NT2/D1 (cell line): ENCODE measurements at regions not wholly inside any gene's neighbourhood (a gene's known extent, or its start where the extent isn't known, plus 50 kb on each side); places are given as distances from the start of the nearest gene placed in this dataset.

ENCODE experiments used
- DNase-seq: peaks from one replicate; pipeline ENCODE4 v3.0.0-alpha.2; 2011; ENCODE audit warnings: low read depth, low spot score
- H3K27me3 ChIP-seq: 2 replicates; pipeline ENCODE4 v1.6.0; 2011; ENCODE audit warnings: mild to moderate bottlenecking; ENCODE audit not compliant: insufficient read length, insufficient read depth
- H3K36me3 ChIP-seq: 2 replicates; pipeline ENCODE4 v1.6.1; 2011; ENCODE audit warnings: mild to moderate bottlenecking, low read length, mixed read lengths; ENCODE audit not compliant: insufficient read depth, insufficient read length
- H3K4me1 ChIP-seq: 2 replicates; pipeline ENCODE4 v1.5.1; 2011; ENCODE audit not compliant: insufficient read depth, insufficient read length
- H3K4me3 ChIP-seq: 2 replicates; pipeline ENCODE4 v1.5.1; 2011; ENCODE audit warnings: low read depth; ENCODE audit not compliant: insufficient read length
- H3K9ac ChIP-seq: 2 replicates; pipeline ENCODE4 v1.6.0; 2011; ENCODE audit warnings: low read depth; ENCODE audit not compliant: insufficient read length
- H3K9me3 ChIP-seq: 2 replicates; pipeline ENCODE4 v1.5.1; 2011; ENCODE audit warnings: mild to moderate bottlenecking, low read length; ENCODE audit not compliant: insufficient read depth
- SUZ12 ChIP-seq: IDR thresholded peaks from 2 replicates; pipeline ENCODE4 v1.6.1; 2011; ENCODE audit not compliant: insufficient read length, insufficient read depth; ENCODE audit errors: extremely low read depth
- YY1 ChIP-seq: IDR thresholded peaks from 2 replicates; pipeline ENCODE4 v1.6.1; 2011; ENCODE audit not compliant: insufficient read length, insufficient read depth
- ZNF274 ChIP-seq: IDR thresholded peaks from 2 replicates; pipeline ENCODE4 v1.6.1; 2011; ENCODE audit warnings: mild to moderate bottlenecking, low read depth, low read length

DNA sequence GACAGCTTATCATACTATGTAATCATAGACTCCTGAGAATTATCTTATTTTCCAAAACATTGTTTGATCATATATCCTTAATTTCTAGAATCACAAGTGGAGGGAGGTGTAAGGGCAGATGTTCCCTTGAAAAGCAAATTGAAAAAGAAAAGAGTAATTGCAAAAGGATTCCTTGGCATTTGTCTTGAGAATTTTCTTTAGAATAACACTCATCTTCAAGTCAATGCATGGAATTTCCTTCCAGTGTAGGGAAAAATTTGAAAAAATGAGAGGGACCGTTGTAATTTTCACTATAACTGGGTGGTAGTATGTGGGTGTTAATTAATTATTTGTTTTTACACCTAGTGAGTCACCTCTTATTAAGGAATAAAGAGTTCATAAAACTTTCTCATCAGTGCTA, 724.6 kb upstream of the ADAMTS5 start:
- Histone ChIP-seq H3K4me3 (no peak overlapping the region), H3K36me3 (no peaks in the 10 kb centered on the region), H3K27me3 (no peaks in the 10 kb centered on the region), H3K4me1 (no peaks in the 10 kb centered on the region), H3K9me3 (peaks cover 11% of the 10 kb centered on the region), H3K9ac (no peak overlapping the region)
- DNase-seq = no peak
- no peak for TF ChIP-seq ZNF274
- TF ChIP-seq YY1 = no peak
- TF ChIP-seq SUZ12 = no peak

- H3K4me1 ChIP-seq = no peaks in the 10 kb centered on the region
- no peak for DNase-seq
- H3K9me3 ChIP-seq = peaks cover 11% of the 10 kb centered on the region
- H3K27me3 ChIP-seq = no peaks in the 10 kb centered on the region
- no peak for TF ChIP-seq SUZ12
- no peak for TF ChIP-seq ZNF274
- no peak for TF ChIP-seq YY1
- no peak overlapping the region for H3K4me3 ChIP-seq
- no peak overlapping the region for H3K9ac ChIP-seq
- H3K36me3 ChIP-seq = no peaks in the 10 kb centered on the region
Observed at GRCh38 chr21:27691006-27691405, 724.1 kb upstream of the ADAMTS5 start.

DNA sequence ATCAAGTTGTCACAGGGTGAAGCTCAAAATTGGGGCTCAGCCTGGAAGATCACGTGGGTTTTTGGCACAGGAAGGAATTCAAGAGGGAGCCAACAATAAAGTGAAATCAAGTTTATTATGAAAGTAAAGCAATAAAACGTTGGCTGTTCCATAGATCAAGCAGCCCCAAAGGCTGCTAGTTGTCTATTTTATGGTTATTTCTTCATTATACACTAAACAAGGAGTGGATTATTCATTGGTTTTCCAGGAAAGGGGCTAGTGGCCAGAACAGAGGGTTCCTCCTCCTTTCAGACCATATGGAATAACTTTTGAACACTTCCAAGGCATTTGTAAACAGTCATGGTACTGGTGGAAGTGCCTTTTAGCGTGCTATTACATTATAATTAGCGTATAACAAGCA, 723.5 kb upstream of the ADAMTS5 start:
- no peak for DNase-seq
- Histone ChIP-seq H3K9me3 (peaks cover 11% of the 10 kb centered on the region), H3K27me3 (no peaks in the 10 kb centered on the region), H3K36me3 (no peaks in the 10 kb centered on the region), H3K4me3 (no peak overlapping the region), H3K9ac (no peak overlapping the region), H3K4me1 (no peaks in the 10 kb centered on the region)
- TF ChIP-seq YY1 (no peak), ZNF274 (no peak), SUZ12 (no peak)

- H3K9ac ChIP-seq = no peak overlapping the region
- no peak for DNase-seq
- H3K4me3 ChIP-seq = no peak overlapping the region
- H3K27me3 ChIP-seq = no peaks in the 10 kb centered on the region
- no peak for TF ChIP-seq YY1
- no peak for TF ChIP-seq ZNF274
- no peak for TF ChIP-seq SUZ12
- no peaks in the 10 kb centered on the region for H3K4me1 ChIP-seq
- no peaks in the 10 kb centered on the region for H3K36me3 ChIP-seq
- H3K9me3 ChIP-seq = peaks cover 11% of the 10 kb centered on the region
Observed at GRCh38 chr21:27688773-27689172, 721.9 kb upstream of the ADAMTS5 start.

DNA sequence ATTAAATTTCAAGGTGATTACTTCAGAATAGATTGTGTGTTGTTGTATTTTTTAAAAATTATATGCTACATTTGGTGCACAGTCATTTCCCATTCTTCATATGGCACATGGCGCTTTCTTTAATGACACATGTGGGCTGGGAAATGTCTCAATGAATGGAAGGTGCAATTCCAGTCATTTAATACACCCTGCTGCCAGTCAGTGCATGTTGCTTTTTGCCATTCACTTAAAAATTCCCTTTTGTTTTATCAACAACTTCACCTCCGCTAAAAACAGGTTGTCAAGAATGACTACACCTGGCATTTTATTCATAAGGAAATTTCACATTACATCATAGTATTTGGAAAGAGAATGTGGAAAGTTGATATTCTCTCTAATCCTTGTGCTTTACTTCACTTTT, 716.4 kb upstream of the ADAMTS5 start:
- no peaks in the 10 kb centered on the region for H3K27me3 ChIP-seq
- no peaks in the 10 kb centered on the region for H3K4me1 ChIP-seq
- no peak for DNase-seq
- no peaks in the 10 kb centered on the region for H3K36me3 ChIP-seq
- TF ChIP-seq ZNF274 (no peak), SUZ12 (no peak), YY1 (no peak)
- no peak overlapping the region for H3K9ac ChIP-seq
- no peak overlapping the region for H3K4me3 ChIP-seq
- peaks cover under 1% of the 10 kb centered on the region for H3K9me3 ChIP-seq

- no peak for TF ChIP-seq YY1
- TF ChIP-seq ZNF274 = no peak
- TF ChIP-seq SUZ12 = no peak
- Histone ChIP-seq H3K36me3 (no peaks in the 10 kb centered on the region), H3K4me3 (no peak overlapping the region), H3K9me3 (no peaks in the 10 kb centered on the region; the same call in 1 of the 2 replicates), H3K4me1 (no peaks in the 10 kb centered on the region), H3K27me3 (no peaks in the 10 kb centered on the region), H3K9ac (no peak overlapping the region)
- DNase-seq = no peak
Observed at GRCh38 chr21:27681841-27682240, 715.0 kb upstream of the ADAMTS5 start.

- Histone ChIP-seq H3K27me3 (no peaks in the 10 kb centered on the region), H3K4me3 (no peak overlapping the region), H3K36me3 (no peaks in the 10 kb centered on the region), H3K9me3 (no peaks in the 10 kb centered on the region; the same call in 1 of the 2 replicates), H3K9ac (no peak overlapping the region), H3K4me1 (no peaks in the 10 kb centered on the region)
- no peak for DNase-seq
- TF ChIP-seq YY1 (no peak), SUZ12 (no peak), ZNF274 (no peak)
Observed at GRCh38 chr21:27681038-27681437, 714.1 kb upstream of the ADAMTS5 start.
